Epithelial cell of esophagus (primary cell): ENCODE measurements at regions not wholly inside any gene's neighbourhood (a gene's known extent, or its start where the extent isn't known, plus 50 kb on each side); places are given as distances from the start of the nearest gene placed in this dataset.
"Not testable (repeated sequence)": the region's sequence is repeated elsewhere in the genome, so short reads cannot be mapped to it uniquely, and the experiment has no call there.

ENCODE experiments used
- DNase-seq: peaks from one replicate; pipeline ENCODE4 v3.0.0; 2010; ENCODE audit warnings: low read depth
- H3K4me3 ChIP-seq: 2 replicates; pipeline ENCODE4 v1.5.1; 2011; ENCODE audit warnings: mild to moderate bottlenecking, low read length, control low read depth
- TF ChIP-seq, protein P1 (sequence below): IDR thresholded peaks from 2 replicates; pipeline ENCODE4 v1.5.1; 2011; ENCODE audit warnings: low read depth, mild to moderate bottlenecking, low read length, control low read depth, inconsistent platforms; ENCODE audit not compliant: insufficient read depth; ENCODE audit errors: missing control alignments

DNA sequence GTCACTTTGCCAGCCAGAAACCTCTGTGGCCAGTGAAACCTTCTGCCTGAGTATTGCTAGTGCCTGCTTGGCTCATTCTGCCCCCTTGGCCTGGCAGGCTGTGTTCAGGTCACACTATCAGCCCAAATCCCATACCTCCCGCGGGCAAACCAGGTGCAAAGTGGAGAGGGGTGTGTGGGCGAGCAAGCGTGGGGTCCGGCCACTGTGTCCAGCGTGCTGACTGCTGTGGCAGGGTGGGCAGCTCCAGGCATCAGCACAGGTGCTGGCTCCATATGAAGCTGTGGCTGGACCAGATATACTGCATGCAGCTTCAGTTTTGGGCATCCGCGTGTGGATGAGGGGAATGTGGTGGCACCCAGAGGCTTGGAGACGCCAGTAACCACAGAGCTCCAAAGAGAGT lies 576.5 kb upstream of the EDIL3 start:
- H3K4me3 ChIP-seq, result no peak overlapping the region
- TF ChIP-seq, protein P1, sequence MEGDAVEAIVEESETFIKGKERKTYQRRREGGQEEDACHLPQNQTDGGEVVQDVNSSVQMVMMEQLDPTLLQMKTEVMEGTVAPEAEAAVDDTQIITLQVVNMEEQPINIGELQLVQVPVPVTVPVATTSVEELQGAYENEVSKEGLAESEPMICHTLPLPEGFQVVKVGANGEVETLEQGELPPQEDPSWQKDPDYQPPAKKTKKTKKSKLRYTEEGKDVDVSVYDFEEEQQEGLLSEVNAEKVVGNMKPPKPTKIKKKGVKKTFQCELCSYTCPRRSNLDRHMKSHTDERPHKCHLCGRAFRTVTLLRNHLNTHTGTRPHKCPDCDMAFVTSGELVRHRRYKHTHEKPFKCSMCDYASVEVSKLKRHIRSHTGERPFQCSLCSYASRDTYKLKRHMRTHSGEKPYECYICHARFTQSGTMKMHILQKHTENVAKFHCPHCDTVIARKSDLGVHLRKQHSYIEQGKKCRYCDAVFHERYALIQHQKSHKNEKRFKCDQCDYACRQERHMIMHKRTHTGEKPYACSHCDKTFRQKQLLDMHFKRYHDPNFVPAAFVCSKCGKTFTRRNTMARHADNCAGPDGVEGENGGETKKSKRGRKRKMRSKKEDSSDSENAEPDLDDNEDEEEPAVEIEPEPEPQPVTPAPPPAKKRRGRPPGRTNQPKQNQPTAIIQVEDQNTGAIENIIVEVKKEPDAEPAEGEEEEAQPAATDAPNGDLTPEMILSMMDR, result no peak
- DNase-seq, result no peak

DNA sequence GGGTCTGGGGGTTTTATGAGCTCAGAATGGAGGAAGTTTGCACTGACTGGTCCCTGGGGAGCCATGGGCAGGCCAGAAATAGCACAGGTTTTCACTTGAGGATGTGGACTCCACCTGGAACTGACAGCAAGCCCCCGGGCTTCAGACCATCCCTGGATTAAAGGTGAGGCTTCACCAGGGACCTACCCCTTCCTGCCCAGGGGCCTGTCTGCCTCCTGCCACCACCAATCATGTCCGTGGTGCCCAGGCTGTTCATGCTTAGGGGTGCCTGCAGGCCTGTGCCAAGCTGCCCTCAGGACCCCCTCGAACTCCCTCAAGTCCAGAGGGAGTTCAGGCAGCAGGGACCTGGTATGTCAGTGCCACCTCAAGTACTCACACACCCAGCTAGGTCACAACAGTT lies 577.2 kb upstream of the EDIL3 start:
- no peak overlapping the region for H3K4me3 ChIP-seq
- TF ChIP-seq, protein P1, result no peak
- no peak for DNase-seq

DNA sequence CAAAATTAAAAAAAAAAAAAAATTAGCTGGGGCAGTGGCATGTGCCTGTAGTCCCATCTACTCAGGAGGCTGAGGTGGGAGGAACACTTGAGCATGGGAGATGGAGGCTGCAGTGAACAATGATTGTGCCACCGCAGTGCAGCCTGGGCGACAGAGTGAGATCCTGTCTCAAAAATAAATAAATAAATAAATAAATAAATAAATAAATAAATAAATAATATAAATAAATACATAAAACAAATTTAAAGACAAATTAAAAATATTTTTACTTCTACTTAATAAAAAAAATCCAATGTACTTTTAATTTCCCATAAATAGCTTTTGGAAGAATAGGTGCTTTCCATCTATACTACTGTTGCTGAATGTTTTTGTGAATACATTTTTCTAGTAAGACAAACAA lies 598.4 kb upstream of the EDIL3 start:
- no peak for DNase-seq
- H3K4me3 ChIP-seq, result no peak overlapping the region
- TF ChIP-seq, protein P1, result no peak

DNA sequence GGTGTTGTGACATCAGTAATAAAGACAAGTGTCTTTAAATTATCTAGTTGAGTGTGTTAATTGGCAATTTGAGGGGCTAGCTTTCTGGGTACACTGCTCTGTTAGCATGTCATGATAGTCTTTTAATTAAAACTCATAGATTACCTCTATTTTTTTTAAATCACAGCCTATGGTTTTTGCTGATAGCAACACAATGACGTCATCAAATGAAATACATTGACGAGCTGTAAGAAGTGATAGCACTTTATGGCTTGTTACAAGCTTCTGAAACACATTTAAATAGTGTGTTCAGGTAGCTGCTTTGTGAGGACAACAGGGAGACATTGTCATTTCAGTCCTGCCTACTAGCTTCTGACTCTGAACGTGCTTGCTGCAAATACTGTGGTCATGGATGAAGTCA lies 600.5 kb upstream of the EDIL3 start:
- no peak for DNase-seq
- TF ChIP-seq, protein P1, result no peak
- H3K4me3 ChIP-seq, result no peak overlapping the region

DNA sequence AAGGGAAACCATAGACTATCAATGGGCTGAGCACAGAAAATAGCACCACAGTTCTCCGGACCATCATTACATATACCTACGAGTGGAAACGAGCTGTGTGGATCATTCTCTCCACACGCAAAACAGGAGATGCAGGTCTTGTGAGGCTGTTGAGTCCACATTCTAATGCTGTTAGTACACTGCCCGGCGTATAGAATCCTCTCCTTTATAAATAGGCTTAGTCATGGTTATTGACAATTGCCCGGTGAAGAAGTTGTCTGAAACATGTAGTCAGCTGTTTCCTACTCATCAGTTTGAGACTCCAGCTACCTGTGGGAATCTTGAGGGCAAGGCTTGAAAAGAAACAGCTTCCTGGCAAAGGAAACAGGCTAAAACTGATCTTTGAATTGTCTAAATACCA lies 602.0 kb upstream of the EDIL3 start:
- no peak overlapping the region for H3K4me3 ChIP-seq
- peak; percentile 64 for DNase-seq
- TF ChIP-seq, protein P1, result no peak

DNA sequence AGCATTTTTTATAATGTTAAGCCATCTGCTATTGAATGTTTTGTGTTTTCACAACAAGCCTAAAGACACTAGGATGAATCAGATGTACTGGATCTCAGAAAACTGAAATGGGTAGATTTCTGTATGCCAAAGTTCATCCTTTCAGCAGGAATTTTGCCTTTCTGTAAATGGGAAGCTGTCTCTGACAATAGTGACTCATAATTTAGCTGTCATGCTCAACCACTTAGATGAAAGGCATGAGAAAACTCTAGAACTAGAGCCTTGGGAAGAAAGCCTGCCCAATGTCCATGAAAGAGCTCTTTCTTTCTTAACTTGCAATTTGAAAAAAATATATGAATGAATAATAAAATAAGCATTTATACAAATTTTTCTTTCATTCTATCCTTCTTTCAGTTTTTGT lies 616.0 kb upstream of the EDIL3 start:
- TF ChIP-seq, protein P1, result no peak
- DNase-seq, result peak; percentile 40
- no peak overlapping the region for H3K4me3 ChIP-seq

DNA sequence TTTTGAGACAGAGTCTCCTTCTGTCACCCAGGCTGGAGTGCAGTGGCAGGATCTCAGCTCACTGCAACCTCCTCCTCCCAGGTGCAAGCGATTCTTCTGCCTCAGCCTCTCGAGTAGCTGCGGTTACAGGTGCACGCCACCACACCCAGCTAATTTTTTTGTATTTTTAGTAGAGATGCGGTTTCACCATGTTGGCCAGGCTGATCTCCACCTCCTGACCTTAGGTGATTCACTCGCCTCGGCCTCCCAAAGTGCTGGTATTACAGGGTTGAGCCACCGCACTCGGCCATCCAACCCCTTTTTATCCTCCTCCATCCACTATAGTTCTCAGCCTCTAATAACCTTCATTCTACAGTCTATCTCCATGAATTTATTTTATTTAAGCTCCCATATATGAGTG lies 617.3 kb upstream of the EDIL3 start:
- H3K4me3 ChIP-seq, DNase-seq: not testable (repeated sequence)
